GM19025 (cell line): ENCODE measurements at regions not wholly inside any gene's neighbourhood (a gene's known extent, or its start where the extent isn't known, plus 50 kb on each side); places are given as distances from the start of the nearest gene placed in this dataset.
"Not testable (repeated sequence)": the region's sequence is repeated elsewhere in the genome, so short reads cannot be mapped to it uniquely, and the experiment has no call there.

Experiments used
- ATAC-seq: cut with Tn5 transposase; IDR thresholded peaks from one replicate; pipeline ENCODE4 v1.9.1; 2021; ENCODE audit warnings: mild to moderate bottlenecking, low read depth, moderate library complexity; ENCODE audit not compliant: unreplicated experiment

- no peak for ATAC-seq
These were observed 585.1 kb downstream of the RNF144A start for GRCh38 chr2:7502336-7502735.

GRCh38 chr2:7508296-7508943 is 591.2 kb downstream of the RNF144A start:
- no peak for ATAC-seq

- ATAC-seq: no peak
These were observed 593.1 kb downstream of the RNF144A start for GRCh38 chr2:7510353-7510752.

GRCh38 chr2:7513834-7514233 is 596.6 kb downstream of the RNF144A start:
- ATAC-seq: no peak

GRCh38 chr2:7515327-7515726 is 598.1 kb downstream of the RNF144A start:
- ATAC-seq: no peak

- ATAC-seq: no peak
These were observed 599.4 kb downstream of the RNF144A start for GRCh38 chr2:7516484-7517063.

- no peak for ATAC-seq
These were observed 599.9 kb downstream of the RNF144A start for GRCh38 chr2:7517088-7517487.

GRCh38 chr2:7517851-7518250 is 600.6 kb downstream of the RNF144A start:
- no peak for ATAC-seq

- ATAC-seq: no peak
These were observed 606.4 kb downstream of the RNF144A start for GRCh38 chr2:7523481-7524120.

GRCh38 chr2:7524195-7524594 is 607.0 kb downstream of the RNF144A start:
- no peak for ATAC-seq

- no peak for ATAC-seq
These were observed 608.5 kb downstream of the RNF144A start for GRCh38 chr2:7525746-7526145.

- no peak for ATAC-seq
These were observed 610.0 kb downstream of the RNF144A start for GRCh38 chr2:7527165-7527722.

- no peak for ATAC-seq
These were observed 612.8 kb downstream of the RNF144A start for GRCh38 chr2:7530001-7530400.

GRCh38 chr2:7539077-7539476 is 621.9 kb downstream of the RNF144A start:
- no peak for ATAC-seq

GRCh38 chr2:7539760-7540159 is 622.5 kb downstream of the RNF144A start:
- ATAC-seq: no peak

GRCh38 chr2:7552825-7553570 is 635.8 kb downstream of the RNF144A start:
- ATAC-seq: no peak

GRCh38 chr2:7555260-7555659 is 638.0 kb downstream of the RNF144A start:
- no peak for ATAC-seq

GRCh38 chr2:7557376-7557775 is 640.2 kb downstream of the RNF144A start:
- no peak for ATAC-seq

- ATAC-seq: no peak
These were observed 642.6 kb downstream of the RNF144A start for GRCh38 chr2:7559791-7560190.

- no peak for ATAC-seq
These were observed 649.2 kb downstream of the RNF144A start for GRCh38 chr2:7566382-7566881.

GRCh38 chr2:7567116-7567515 is 649.9 kb downstream of the RNF144A start:
- not testable (repeated sequence) for ATAC-seq
